ENCODE measurements at regions not wholly inside any gene's neighbourhood (a gene's known extent, or its start where the extent isn't known, plus 50 kb on each side); places are given as distances from the start of the nearest gene placed in this dataset.

DNA sequence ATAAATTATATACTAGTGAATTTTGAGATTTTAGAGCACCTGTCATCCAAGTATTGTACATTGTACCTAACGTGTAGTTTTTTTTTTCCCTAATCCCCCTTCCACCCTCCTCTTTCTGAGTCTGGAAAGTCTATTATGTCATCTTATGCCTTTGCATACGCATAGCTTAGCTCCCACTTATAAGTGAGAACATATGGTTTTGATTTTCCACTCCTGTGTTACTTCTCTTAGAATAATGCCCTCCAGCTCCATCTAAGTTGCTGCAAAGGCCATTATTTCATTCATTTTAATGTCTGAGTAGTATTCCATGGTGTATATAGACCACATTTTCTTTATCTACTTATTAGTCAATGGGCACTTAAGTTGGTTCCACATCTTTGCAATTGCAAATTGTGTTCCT is 177.0 kb upstream of the C16orf82 start:
- Histone ChIP-seq H3K4me3 (ENCODE audit: low read depth, low read length, poor library complexity, severe bottlenecking) (no peak overlapping the region), H3K27ac (ENCODE audit: low read depth, low read length, poor library complexity, severe bottlenecking) (no peak overlapping the region), H3K27me3 (replicated peaks; ENCODE audit: insufficient read depth, low read depth, low read length, poor library complexity) (no peaks in the 10 kb centered on the region), H3K4me1 (ENCODE audit: insufficient read depth, low read length, poor library complexity, severe bottlenecking) (peaks cover 4% of the 10 kb centered on the region), H3K9me3 (ENCODE audit: low read depth, low read length, poor library complexity, severe bottlenecking) (no peaks in the 10 kb centered on the region), H3K36me3 (ENCODE audit: insufficient read depth, low read length, poor library complexity, severe bottlenecking) (no peaks in the 10 kb centered on the region)
- DNase-seq (ENCODE audit: low spot score), result peak; percentile 69
- TF ChIP-seq EZH2 (IDR thresholded peaks at IDR 0.05; ENCODE audit: borderline replicate concordance, low read depth, low read length, poor library complexity, severe bottlenecking), result no peak
- TF ChIP-seq, protein P1, sequence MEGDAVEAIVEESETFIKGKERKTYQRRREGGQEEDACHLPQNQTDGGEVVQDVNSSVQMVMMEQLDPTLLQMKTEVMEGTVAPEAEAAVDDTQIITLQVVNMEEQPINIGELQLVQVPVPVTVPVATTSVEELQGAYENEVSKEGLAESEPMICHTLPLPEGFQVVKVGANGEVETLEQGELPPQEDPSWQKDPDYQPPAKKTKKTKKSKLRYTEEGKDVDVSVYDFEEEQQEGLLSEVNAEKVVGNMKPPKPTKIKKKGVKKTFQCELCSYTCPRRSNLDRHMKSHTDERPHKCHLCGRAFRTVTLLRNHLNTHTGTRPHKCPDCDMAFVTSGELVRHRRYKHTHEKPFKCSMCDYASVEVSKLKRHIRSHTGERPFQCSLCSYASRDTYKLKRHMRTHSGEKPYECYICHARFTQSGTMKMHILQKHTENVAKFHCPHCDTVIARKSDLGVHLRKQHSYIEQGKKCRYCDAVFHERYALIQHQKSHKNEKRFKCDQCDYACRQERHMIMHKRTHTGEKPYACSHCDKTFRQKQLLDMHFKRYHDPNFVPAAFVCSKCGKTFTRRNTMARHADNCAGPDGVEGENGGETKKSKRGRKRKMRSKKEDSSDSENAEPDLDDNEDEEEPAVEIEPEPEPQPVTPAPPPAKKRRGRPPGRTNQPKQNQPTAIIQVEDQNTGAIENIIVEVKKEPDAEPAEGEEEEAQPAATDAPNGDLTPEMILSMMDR (conservative IDR thresholded peaks at IDR 0.05; ENCODE audit: low read depth, low read length), result no peak
- intact Hi-C loops (cut with micrococcal nuclease; ENCODE audit: unreplicated experiment), result no loop called here
- no TSS peak for BruUV-seq (replicated peaks)
- ChIA-PET POLR2A (ENCODE audit: low non-redundant PET) (no interaction called here), CTCF (interaction anchor here (1.2 kb wide), 1 partner anchor 221 kb away, joined by 11 read pairs; no protein-coding TSS in a partner anchor)

GRCh38 chr16:26898200-26898599 is 168.5 kb upstream of the C16orf82 start:
- no peaks in the 10 kb centered on the region for H3K4me1 ChIP-seq (ENCODE audit: insufficient read depth, low read length, poor library complexity, severe bottlenecking)
- no TSS peak for BruUV-seq (replicated peaks)
- no peak for DNase-seq (ENCODE audit: low spot score)
- no peak for TF ChIP-seq EZH2 (IDR thresholded peaks at IDR 0.05; ENCODE audit: borderline replicate concordance, low read depth, low read length, poor library complexity, severe bottlenecking)
- TF ChIP-seq, protein P1 (conservative IDR thresholded peaks at IDR 0.05; ENCODE audit: low read depth, low read length), result no peak
- H3K4me3 ChIP-seq (ENCODE audit: low read depth, low read length, poor library complexity, severe bottlenecking), result no peak overlapping the region
- ChIA-PET CTCF (no interaction called here), POLR2A (ENCODE audit: low non-redundant PET) (no interaction called here)
- intact Hi-C loops (cut with micrococcal nuclease; ENCODE audit: unreplicated experiment), result no loop called here
- H3K9me3 ChIP-seq (ENCODE audit: low read depth, low read length, poor library complexity, severe bottlenecking), result no peaks in the 10 kb centered on the region
- H3K27ac ChIP-seq (ENCODE audit: low read depth, low read length, poor library complexity, severe bottlenecking), result no peak overlapping the region
- no peaks in the 10 kb centered on the region for H3K36me3 ChIP-seq (ENCODE audit: insufficient read depth, low read length, poor library complexity, severe bottlenecking)
- no peaks in the 10 kb centered on the region for H3K27me3 ChIP-seq (replicated peaks; ENCODE audit: insufficient read depth, low read depth, low read length, poor library complexity)

- CTCF ChIA-PET, result no interaction called here
- Histone ChIP-seq H3K9me3 (ENCODE audit: low read depth, low read length, poor library complexity, severe bottlenecking) (no peaks in the 10 kb centered on the region), H3K4me1 (ENCODE audit: insufficient read depth, low read length, poor library complexity, severe bottlenecking) (no peaks in the 10 kb centered on the region), H3K36me3 (ENCODE audit: insufficient read depth, low read length, poor library complexity, severe bottlenecking) (no peaks in the 10 kb centered on the region), H3K27ac (ENCODE audit: low read depth, low read length, poor library complexity, severe bottlenecking) (no peak overlapping the region), H3K27me3 (replicated peaks; ENCODE audit: insufficient read depth, low read depth, low read length, poor library complexity) (no peaks in the 10 kb centered on the region), H3K4me3 (ENCODE audit: low read depth, low read length, poor library complexity, severe bottlenecking) (no peak overlapping the region)
- no peak for DNase-seq (ENCODE audit: low spot score)
- intact Hi-C loops (cut with micrococcal nuclease; ENCODE audit: unreplicated experiment), result no loop called here
- BruUV-seq (replicated peaks), result no TSS peak
- POLR2A ChIA-PET (ENCODE audit: low non-redundant PET), result no interaction called here
- no peak for TF ChIP-seq EZH2 (IDR thresholded peaks at IDR 0.05; ENCODE audit: borderline replicate concordance, low read depth, low read length, poor library complexity, severe bottlenecking)
- TF ChIP-seq, protein P1 (conservative IDR thresholded peaks at IDR 0.05; ENCODE audit: low read depth, low read length), result no peak
Measured at GRCh38 chr16:26901196-26901861, 165.4 kb upstream of the C16orf82 start.
